Keratinocyte (primary cell): ENCODE measurements at regions not wholly inside any gene's neighbourhood (a gene's known extent, or its start where the extent isn't known, plus 50 kb on each side); places are given as distances from the start of the nearest gene placed in this dataset.

Source experiments
- DNase-seq: peaks from one replicate; pipeline ENCODE4 v3.0.0-alpha.2; 2011; ENCODE audit warnings: low read depth, missing footprints, low spot score
- FAIRE-seq: peaks from 2 replicates; lab custom pipeline; 2011; peaks lifted over from hg19 to GRCh38; lab: Jason Lieb, UNC
- H2AFZ ChIP-seq: 2 replicates; pipeline ENCODE4 v1.6.0; 2012; ENCODE audit warnings: low read length, control low read depth, inconsistent platforms; ENCODE audit not compliant: control insufficient read depth
- H3K27ac ChIP-seq: 2 replicates; pipeline ENCODE4 v1.5.1; 2011; ENCODE audit warnings: low read length; ENCODE audit not compliant: control insufficient read depth, insufficient read depth
- H3K27me3 ChIP-seq: 3 replicates; pipeline ENCODE4 v1.6.0; 2011; ENCODE audit warnings: low read length; ENCODE audit not compliant: control insufficient read depth, insufficient read depth; ENCODE audit errors: extremely low read depth
- H3K36me3 ChIP-seq, 2 experiments: 2 replicates in 1 of 2; 3 replicates in 1 of 2; pipeline ENCODE4 v1.5.1; 2011; ENCODE audit warnings: low read length in 2 of 2, mild to moderate bottlenecking in 1 of 2; ENCODE audit not compliant: control insufficient read depth in 2 of 2, insufficient read depth in 2 of 2; ENCODE audit errors: extremely low read depth in 1 of 2
- H3K4me1 ChIP-seq: 3 replicates; pipeline ENCODE4 v1.5.1; 2011; ENCODE audit warnings: low read length; ENCODE audit not compliant: control insufficient read depth, insufficient read depth; ENCODE audit errors: extremely low read depth
- H3K4me2 ChIP-seq: 3 replicates; pipeline ENCODE4 v1.6.0; 2011; ENCODE audit warnings: low read depth, low read length; ENCODE audit not compliant: control insufficient read depth, insufficient read depth; ENCODE audit errors: extremely low read depth
- H3K4me3 ChIP-seq, 3 experiments: fragments of 200-600 bp in 1 of 3; sonication (generic) in 1 of 3; 2 replicates in 2 of 3; 3 replicates in 1 of 3; pipeline ENCODE4 v1.5.1; 2011 to 2016; ENCODE audit warnings: low read length in 3 of 3, mild to moderate bottlenecking in 3 of 3, control low read depth in 2 of 3, inconsistent platforms in 1 of 3, low read depth in 1 of 3, mixed read lengths in 1 of 3, mixed run types in 1 of 3, moderate library complexity in 1 of 3; ENCODE audit not compliant: control insufficient read depth in 2 of 3, insufficient read depth in 2 of 3; ENCODE audit errors: extremely low read depth in 1 of 3
- H3K79me2 ChIP-seq: 2 replicates; pipeline ENCODE4 v1.6.0; 2012; ENCODE audit warnings: low read length; ENCODE audit not compliant: control insufficient read depth, insufficient read depth
- H3K9ac ChIP-seq: 3 replicates; pipeline ENCODE4 v1.6.0; 2011; ENCODE audit warnings: low read length; ENCODE audit not compliant: control insufficient read depth, insufficient read depth; ENCODE audit errors: extremely low read depth
- H3K9me1 ChIP-seq: 3 replicates; pipeline ENCODE4 v1.6.0; 2011; ENCODE audit warnings: low read length; ENCODE audit not compliant: control insufficient read depth, insufficient read depth; ENCODE audit errors: extremely low read depth
- H3K9me3 ChIP-seq: 2 replicates; pipeline ENCODE4 v1.5.1; 2012; ENCODE audit warnings: low read depth, low read length; ENCODE audit not compliant: control insufficient read depth
- H4K20me1 ChIP-seq: 3 replicates; pipeline ENCODE4 v1.6.0; 2011; ENCODE audit warnings: low read length; ENCODE audit not compliant: control insufficient read depth, insufficient read depth; ENCODE audit errors: extremely low read depth
- EZH2 ChIP-seq: IDR thresholded peaks from one replicate; pipeline ENCODE4 v1.6.1; 2012; ENCODE audit warnings: inconsistent platforms, mild to moderate bottlenecking, low read length, moderate library complexity
- dilution Hi-C: fragments of 300-500 bp; cut with MboI; formaldehyde crosslinking; loops from one replicate; pipeline ENCODE4 v1.7.0; 2020; ENCODE audit warnings: low sequenced_read_pairs; ENCODE audit not compliant: extremely low pct_ligation_motif_present
- TF ChIP-seq, protein P1 (sequence below), 3 experiments: IDR thresholded peaks in 1 of 3; conservative IDR thresholded peaks in 1 of 3; optimal IDR thresholded peaks in 1 of 3; 2 replicates in 2 of 3; 3 replicates in 1 of 3; pipeline versions ENCODE3 to v1.5.1; 2011; ENCODE audit warnings: low read length in 3 of 3, mild to moderate bottlenecking in 3 of 3, moderate library complexity in 2 of 3, control low read depth in 1 of 3, inconsistent platforms in 1 of 3; ENCODE audit not compliant: insufficient read depth in 2 of 3; ENCODE audit errors: extremely low read depth in 1 of 3

DNA sequence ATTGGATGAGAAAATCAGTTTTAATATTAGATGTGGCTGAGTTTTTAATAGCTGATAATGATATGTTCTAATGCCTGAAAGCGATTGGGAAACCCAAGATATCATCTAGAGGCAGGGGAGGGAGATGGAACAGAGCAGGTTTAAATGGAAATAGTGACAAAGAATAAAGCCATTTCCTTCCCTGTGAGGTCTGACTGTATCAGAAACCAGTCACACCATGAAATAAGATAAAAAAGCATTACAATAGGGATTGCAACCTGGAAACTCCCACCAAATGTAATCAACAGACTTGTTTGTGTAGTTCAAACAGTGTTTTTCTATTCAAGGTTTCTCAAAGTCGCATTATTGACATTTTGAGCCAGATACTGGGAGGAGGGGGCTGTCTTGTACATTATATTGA is 110.1 kb upstream of the SMIM23 start:
- Histone ChIP-seq H3K27me3 (no peaks in the 10 kb centered on the region), H4K20me1 (no peaks in the 10 kb centered on the region), H3K27ac (no peak overlapping the region), H3K4me2 (no peak overlapping the region), H3K4me3 (no peak overlapping the region), H3K9me1 (no peaks in the 10 kb centered on the region), H2AFZ (no peak overlapping the region), H3K9me3 (no peaks in the 10 kb centered on the region), H3K9ac (no peak overlapping the region), H3K4me1 (no peaks in the 10 kb centered on the region), H3K36me3 (no peaks in the 10 kb centered on the region), H3K79me2 (no peaks in the 10 kb centered on the region)
- no peak for FAIRE-seq
- TF ChIP-seq, protein P1, sequence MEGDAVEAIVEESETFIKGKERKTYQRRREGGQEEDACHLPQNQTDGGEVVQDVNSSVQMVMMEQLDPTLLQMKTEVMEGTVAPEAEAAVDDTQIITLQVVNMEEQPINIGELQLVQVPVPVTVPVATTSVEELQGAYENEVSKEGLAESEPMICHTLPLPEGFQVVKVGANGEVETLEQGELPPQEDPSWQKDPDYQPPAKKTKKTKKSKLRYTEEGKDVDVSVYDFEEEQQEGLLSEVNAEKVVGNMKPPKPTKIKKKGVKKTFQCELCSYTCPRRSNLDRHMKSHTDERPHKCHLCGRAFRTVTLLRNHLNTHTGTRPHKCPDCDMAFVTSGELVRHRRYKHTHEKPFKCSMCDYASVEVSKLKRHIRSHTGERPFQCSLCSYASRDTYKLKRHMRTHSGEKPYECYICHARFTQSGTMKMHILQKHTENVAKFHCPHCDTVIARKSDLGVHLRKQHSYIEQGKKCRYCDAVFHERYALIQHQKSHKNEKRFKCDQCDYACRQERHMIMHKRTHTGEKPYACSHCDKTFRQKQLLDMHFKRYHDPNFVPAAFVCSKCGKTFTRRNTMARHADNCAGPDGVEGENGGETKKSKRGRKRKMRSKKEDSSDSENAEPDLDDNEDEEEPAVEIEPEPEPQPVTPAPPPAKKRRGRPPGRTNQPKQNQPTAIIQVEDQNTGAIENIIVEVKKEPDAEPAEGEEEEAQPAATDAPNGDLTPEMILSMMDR (optimal IDR thresholded peaks at IDR 0.05 in 1 of 3, IDR thresholded peaks at IDR 0.05 in 1 of 3, conservative IDR thresholded peaks at IDR 0.05 in 1 of 3; ENCODE audit: extremely low read depth in 1 of 3, insufficient read depth in 2 of 3, low read length in 3 of 3), result no peak
- no peak for TF ChIP-seq EZH2
- dilution Hi-C loops, result no loop called here
- no peak for DNase-seq

DNA sequence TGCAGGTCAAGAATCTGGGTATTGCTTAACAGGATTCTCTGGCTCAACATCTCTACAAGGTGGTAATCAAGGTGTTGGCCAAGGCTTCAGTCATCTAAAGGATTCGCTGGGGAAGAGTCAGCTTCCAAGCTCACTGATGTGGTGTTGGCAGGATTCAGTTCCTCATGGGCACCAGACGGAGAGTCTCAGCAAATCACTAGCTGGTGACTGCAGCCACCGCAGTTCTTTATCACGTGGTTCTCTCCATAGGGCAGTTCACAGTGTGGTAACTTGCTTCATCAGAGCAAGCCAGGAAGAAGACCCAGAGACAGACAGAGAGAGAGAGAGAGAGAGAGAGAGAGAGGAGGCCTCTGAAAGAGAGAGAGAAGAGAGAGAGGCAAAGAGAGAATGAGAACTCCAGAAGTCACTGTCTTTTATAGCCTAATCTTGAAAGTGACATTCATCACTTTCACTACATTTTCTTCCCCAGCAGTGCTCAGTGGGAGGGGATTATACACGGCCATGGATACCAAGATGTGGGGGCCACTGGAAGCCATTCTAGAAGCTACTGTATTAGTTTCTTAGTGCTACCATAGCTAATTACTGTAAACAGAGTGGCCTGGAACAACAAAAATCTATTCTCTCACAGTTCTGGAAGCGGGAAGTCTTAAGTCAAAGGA is 109.2 kb upstream of the SMIM23 start:
- H4K20me1 ChIP-seq, result no peaks in the 10 kb centered on the region
- no peaks in the 10 kb centered on the region for H3K79me2 ChIP-seq
- no peaks in the 10 kb centered on the region for H3K36me3 ChIP-seq
- FAIRE-seq, result no peak
- no peaks in the 10 kb centered on the region for H3K4me1 ChIP-seq
- dilution Hi-C loops, result no loop called here
- no peaks in the 10 kb centered on the region for H3K9me3 ChIP-seq
- DNase-seq, result no peak
- H3K9ac ChIP-seq, result no peak overlapping the region
- H3K9me1 ChIP-seq, result no peaks in the 10 kb centered on the region
- no peak overlapping the region for H3K4me2 ChIP-seq
- no peak overlapping the region for H3K27ac ChIP-seq
- no peaks in the 10 kb centered on the region for H3K27me3 ChIP-seq
- TF ChIP-seq, protein P1 (optimal IDR thresholded peaks at IDR 0.05 in 1 of 3, IDR thresholded peaks at IDR 0.05 in 1 of 3, conservative IDR thresholded peaks at IDR 0.05 in 1 of 3; ENCODE audit: extremely low read depth in 1 of 3, insufficient read depth in 2 of 3, low read length in 3 of 3), result no peak
- TF ChIP-seq EZH2, result no peak
- no peak overlapping the region for H2AFZ ChIP-seq
- no peak overlapping the region for H3K4me3 ChIP-seq
